A673 (cell line): ENCODE measurements at regions not wholly inside any gene's neighbourhood (a gene's known extent, or its start where the extent isn't known, plus 50 kb on each side); places are given as distances from the start of the nearest gene placed in this dataset.

Experiments used
- CTCF ChIP-seq: fragments of 300-800, 200-600 bp; sonication (generic); conservative IDR thresholded peaks from 2 replicates; pipeline ENCODE4 v1.5.1; 2017; ENCODE audit warnings: low read depth, mild to moderate bottlenecking, antibody characterized with exemption, low read length, moderate library complexity, mixed read lengths
- EZH2 ChIP-seq: fragments of 200-600 bp; sonication (generic); IDR thresholded peaks from 2 replicates; pipeline ENCODE4 v1.6.1; 2017; ENCODE audit warnings: borderline replicate concordance, low read depth, mild to moderate bottlenecking, mixed read lengths, antibody characterized with exemption, low read length; ENCODE audit not compliant: poor library complexity, severe bottlenecking

GRCh38 chr1:25017436-25018109, 87.5 kb upstream of the RUNX3 start:
- TF ChIP-seq CTCF (no peak), EZH2 (no peak)
